Mesothelial cell of epicardium (in vitro differentiated cells): ENCODE measurements at regions not wholly inside any gene's neighbourhood (a gene's known extent, or its start where the extent isn't known, plus 50 kb on each side); places are given as distances from the start of the nearest gene placed in this dataset.

ENCODE experiments used
- DNase-seq, 2 experiments: peaks; one replicate each; pipeline ENCODE4 v3.0.0; 2021; ENCODE audit warnings: low spot score in 2 of 2; ENCODE audit not compliant: unreplicated experiment in 2 of 2
- H3K27ac Mint-ChIP-seq: 2 replicates; pipeline ENCODE4 v1.8.0; 2021; ENCODE audit warnings: mixed read lengths
- H3K27me3 Mint-ChIP-seq: 2 replicates; pipeline ENCODE4 v1.8.0; 2021; ENCODE audit warnings: low read depth, mixed read lengths
- H3K36me3 Mint-ChIP-seq: 2 replicates; pipeline ENCODE4 v1.8.0; 2021; ENCODE audit warnings: mixed read lengths
- H3K4me1 Mint-ChIP-seq: 2 replicates; pipeline ENCODE4 v1.8.0; 2021; ENCODE audit warnings: mixed read lengths
- H3K4me3 Mint-ChIP-seq: 2 replicates; pipeline ENCODE4 v1.8.0; 2021; ENCODE audit warnings: mild to moderate bottlenecking, moderate library complexity, mixed read lengths
- H3K9me3 Mint-ChIP-seq: 2 replicates; pipeline ENCODE4 v1.8.0; 2021; ENCODE audit warnings: mixed read lengths
- TF ChIP-seq, protein P1 (sequence below): fragments of 200-600 bp; sonication (generic); IDR thresholded peaks from one replicate; pipeline ENCODE4 v1.5.0; 2021; ENCODE audit warnings: antibody characterized with exemption; ENCODE audit not compliant: unreplicated experiment

- no peak overlapping the region for H3K4me3 Mint-ChIP-seq
- no peaks in the 10 kb centered on the region for H3K27me3 Mint-ChIP-seq
- peak overlapping the region; percentile 74 for H3K27ac Mint-ChIP-seq
- H3K36me3 Mint-ChIP-seq = no peaks in the 10 kb centered on the region
- TF ChIP-seq, protein P1, sequence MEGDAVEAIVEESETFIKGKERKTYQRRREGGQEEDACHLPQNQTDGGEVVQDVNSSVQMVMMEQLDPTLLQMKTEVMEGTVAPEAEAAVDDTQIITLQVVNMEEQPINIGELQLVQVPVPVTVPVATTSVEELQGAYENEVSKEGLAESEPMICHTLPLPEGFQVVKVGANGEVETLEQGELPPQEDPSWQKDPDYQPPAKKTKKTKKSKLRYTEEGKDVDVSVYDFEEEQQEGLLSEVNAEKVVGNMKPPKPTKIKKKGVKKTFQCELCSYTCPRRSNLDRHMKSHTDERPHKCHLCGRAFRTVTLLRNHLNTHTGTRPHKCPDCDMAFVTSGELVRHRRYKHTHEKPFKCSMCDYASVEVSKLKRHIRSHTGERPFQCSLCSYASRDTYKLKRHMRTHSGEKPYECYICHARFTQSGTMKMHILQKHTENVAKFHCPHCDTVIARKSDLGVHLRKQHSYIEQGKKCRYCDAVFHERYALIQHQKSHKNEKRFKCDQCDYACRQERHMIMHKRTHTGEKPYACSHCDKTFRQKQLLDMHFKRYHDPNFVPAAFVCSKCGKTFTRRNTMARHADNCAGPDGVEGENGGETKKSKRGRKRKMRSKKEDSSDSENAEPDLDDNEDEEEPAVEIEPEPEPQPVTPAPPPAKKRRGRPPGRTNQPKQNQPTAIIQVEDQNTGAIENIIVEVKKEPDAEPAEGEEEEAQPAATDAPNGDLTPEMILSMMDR = no peak
- H3K4me1 Mint-ChIP-seq = peaks cover 28% of the 10 kb centered on the region
- peaks cover 1% of the 10 kb centered on the region for H3K9me3 Mint-ChIP-seq
- no peak for DNase-seq
Measured at GRCh38 chr2:204451766-204452165, 93.5 kb upstream of the PARD3B start.

DNA sequence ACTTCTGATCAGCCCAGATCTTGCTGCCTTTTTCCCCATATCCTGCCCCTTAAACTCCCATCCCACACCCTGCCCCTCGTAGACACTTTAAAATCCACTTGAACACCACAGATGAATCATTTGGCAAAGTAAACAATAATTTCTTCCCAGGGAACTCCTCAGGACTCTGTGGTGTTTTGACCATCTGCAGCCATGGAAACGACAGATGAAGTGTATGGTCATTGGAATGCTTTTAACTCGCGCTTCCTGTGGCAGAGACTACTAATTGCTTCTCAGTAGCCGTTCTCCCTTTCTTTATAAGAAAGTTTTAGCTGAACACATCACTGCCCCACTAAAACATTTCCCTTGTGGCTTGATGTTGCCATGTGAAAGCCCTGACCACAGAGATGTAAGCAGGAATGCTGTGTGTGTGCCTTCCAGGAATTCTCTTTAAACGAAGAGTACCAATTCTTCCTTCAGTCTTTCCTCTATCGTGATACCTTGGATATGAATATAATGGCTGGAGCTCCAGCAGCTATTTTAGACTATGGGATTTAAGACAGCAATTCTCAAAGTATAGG lies 92.7 kb upstream of the PARD3B start:
- Mint-ChIP-seq H3K36me3 (no peaks in the 10 kb centered on the region), H3K27ac (peak overlapping the region; percentile 74), H3K4me1 (peaks cover 28% of the 10 kb centered on the region), H3K9me3 (no peaks in the 10 kb centered on the region), H3K27me3 (no peaks in the 10 kb centered on the region), H3K4me3 (no peak overlapping the region)
- DNase-seq = no peak
- TF ChIP-seq, protein P1 = no peak

DNA sequence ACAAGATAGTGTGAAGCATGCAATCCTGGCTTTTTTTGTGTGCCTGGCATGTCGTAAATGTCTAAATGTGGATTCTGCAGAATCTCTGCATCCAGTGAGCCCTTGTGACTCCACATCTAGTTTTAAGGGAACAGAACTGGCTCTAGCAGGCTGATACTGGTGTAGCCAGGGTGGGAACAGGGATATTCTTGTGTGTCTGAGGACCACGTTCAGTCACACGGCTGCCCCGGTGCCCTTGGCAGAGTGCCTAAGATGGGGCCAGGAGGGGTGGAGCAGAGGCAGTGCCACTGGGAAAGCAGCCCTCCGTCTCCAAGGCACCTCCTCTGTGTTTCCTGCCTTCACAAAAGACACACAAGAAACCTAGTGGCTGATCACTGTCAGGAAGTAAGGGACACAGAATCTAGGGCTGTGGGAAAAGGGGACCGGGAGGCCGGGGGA lies 91.5 kb upstream of the PARD3B start:
- H3K4me1 Mint-ChIP-seq = peaks cover 28% of the 10 kb centered on the region
- peak overlapping the region; percentile 58 for H3K27ac Mint-ChIP-seq
- DNase-seq = no peak
- no peaks in the 10 kb centered on the region for H3K9me3 Mint-ChIP-seq
- H3K4me3 Mint-ChIP-seq = no peak overlapping the region
- TF ChIP-seq, protein P1 = no peak
- no peaks in the 10 kb centered on the region for H3K36me3 Mint-ChIP-seq
- H3K27me3 Mint-ChIP-seq = no peaks in the 10 kb centered on the region

DNA sequence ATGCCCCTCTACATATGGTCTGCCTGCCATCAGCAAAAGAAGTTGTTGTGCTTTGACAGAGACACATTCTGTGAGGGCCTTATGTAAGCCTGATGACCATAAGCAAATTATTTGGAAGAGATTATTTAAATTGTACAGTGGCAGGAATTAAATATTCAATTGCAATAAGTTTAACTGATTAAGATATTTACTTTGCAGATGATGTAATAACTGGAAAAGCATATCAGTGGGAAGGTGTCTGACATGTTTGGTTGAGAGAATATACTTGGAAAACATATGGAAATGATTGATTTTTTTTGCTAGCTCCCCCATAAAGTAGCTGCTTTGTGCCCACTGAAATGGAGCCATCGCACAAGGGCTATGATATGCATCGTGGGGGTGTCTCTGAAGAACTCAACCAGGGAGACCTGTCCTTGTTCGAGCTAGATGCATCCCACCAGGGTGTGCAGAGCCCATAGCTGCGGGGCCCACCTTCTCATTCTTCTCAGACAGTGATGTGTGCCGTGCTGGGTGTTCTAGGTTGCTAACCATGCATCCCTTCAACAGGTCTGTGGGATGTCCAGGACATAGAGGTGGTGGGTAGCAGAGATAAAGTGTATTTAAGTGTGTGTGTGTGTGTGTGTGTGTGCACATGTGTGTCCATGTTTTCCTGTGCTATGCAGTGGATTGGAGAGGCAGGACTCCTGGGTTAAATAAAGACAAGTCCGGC lies 90.4 kb upstream of the PARD3B start:
- DNase-seq = no peak
- TF ChIP-seq, protein P1 = no peak
- Mint-ChIP-seq H3K4me3 (no peak overlapping the region), H3K27ac (no peak overlapping the region), H3K27me3 (no peaks in the 10 kb centered on the region), H3K4me1 (peaks cover 28% of the 10 kb centered on the region), H3K9me3 (no peaks in the 10 kb centered on the region), H3K36me3 (no peaks in the 10 kb centered on the region)

- H3K27ac Mint-ChIP-seq = no peak overlapping the region
- DNase-seq = no peak
Measured at GRCh38 chr2:204468746-204469429, 76.4 kb upstream of the PARD3B start.

More at GRCh38 chr2:204468746-204469429, 76.4 kb upstream of the PARD3B start:
- Mint-ChIP-seq H3K4me3 (no peak overlapping the region), H3K27me3 (peaks cover 4% of the 10 kb centered on the region), H3K36me3 (no peaks in the 10 kb centered on the region), H3K9me3 (peaks cover 3% of the 10 kb centered on the region), H3K4me1 (peaks cover 12% of the 10 kb centered on the region)
- TF ChIP-seq, protein P1 = no peak
